Heart left ventricle (tissue), 16 donors: ENCODE measurements at regions not wholly inside any gene's neighbourhood (a gene's known extent, or its start where the extent isn't known, plus 50 kb on each side); places are given as distances from the start of the nearest gene placed in this dataset.

Source experiments
- ATAC-seq, 4 donors: fragments of 200-7000 bp; cut with Tn5 transposase; one replicate each; pipeline ENCODE4 v1.9.1; 2020 to 2022; ENCODE audit warnings: moderate library complexity in 4 of 4, mild to moderate bottlenecking in 3 of 4, moderate number of reproducible peaks in 1 of 4
- DNase-seq, 5 donors: peaks; one replicate each; pipeline ENCODE4 v3.0.0-alpha.2; 2020
- H3K27ac ChIP-seq, 12 donors: fragments of 200-600 bp; sonication (generic) in 4 of 12; one replicate each; pipeline versions ENCODE4 v1.5.0 to v1.8.0; 2016 to 2022; ENCODE audit warnings: mild to moderate bottlenecking in 2 of 12
- H3K27me3 ChIP-seq, 9 donors: fragments of 200-600 bp; sonication (generic) in 2 of 9; one replicate each; pipeline versions ENCODE4 v1.5.1 to v1.8.0; 2016 to 2022; ENCODE audit warnings: mild to moderate bottlenecking in 3 of 9
- H3K36me3 ChIP-seq, 9 donors: fragments of 200-600 bp; sonication (generic) in 2 of 9; one replicate each; pipeline versions ENCODE4 v1.5.0 to v1.8.0; 2018 to 2022; ENCODE audit warnings: mild to moderate bottlenecking in 2 of 9
- H3K4me1 ChIP-seq, 12 donors: fragments of 200-600 bp; sonication (generic) in 4 of 12; one replicate each; pipeline versions ENCODE4 v1.5.0 to v1.8.0; 2016 to 2022; ENCODE audit warnings: mild to moderate bottlenecking in 3 of 12
- H3K4me3 ChIP-seq, 12 donors: fragments of 200-600 bp; sonication (generic) in 4 of 12; one replicate each; pipeline versions ENCODE4 v1.5.0 to v1.8.0; 2017 to 2022; ENCODE audit warnings: mild to moderate bottlenecking in 9 of 12, moderate library complexity in 4 of 12
- H3K9me3 ChIP-seq, 12 donors: fragments of 200-600 bp; sonication (generic) in 4 of 12; one replicate each; pipeline versions ENCODE4 v1.5.0 to v1.8.0; 2016 to 2022; ENCODE audit warnings: mild to moderate bottlenecking in 1 of 12
- CTCF ChIP-seq, 12 donors: fragments of 200-600 bp; sonication (generic) in 4 of 12; IDR thresholded peaks; one replicate each; pipeline versions ENCODE4 v1.5.0 to v1.8.0; 2018 to 2022; ENCODE audit warnings: antibody characterized with exemption in 12 of 12, mild to moderate bottlenecking in 5 of 12
- POLR2A ChIP-seq, 2 donors: fragments of 450-650 bp; IDR thresholded peaks; one replicate each; pipeline ENCODE4 v1.6.1; 2017; ENCODE audit warnings: antibody characterized with exemption in 2 of 2, mild to moderate bottlenecking in 2 of 2, moderate library complexity in 2 of 2
- WGBS, 4 donors: extraction: QIAGEN DNeasy Blood & Tissue Kit in 2 of 4; methylation state at CpG; one replicate each; pipeline versions ENCODE4 v1.1.5 to v1.1.7; 2013 to 2018; 5-methylcytosine and 5-hydroxymethylcytosine counted together
- intact Hi-C, 10 donors: fragments of 100-400 bp; cut with DNase I; formaldehyde crosslinking; loops; one replicate each; pipeline versions ENCODE4 v1.11.1 to v1.14.2; 2022
- donor health status: ischemic (EF 13 %, LVEDD 7.1; RV severe dilation, severe dysfunction).
- donor health status: healthy with polysubstance abuse.
- donor health status: DM: no; HTN: yes; CAD: no.
- donor health status: DM: no; HTN: no; CAD: no.
- donor health status: ischemic (EF 25% LVEDD 6.9; RV normal size, moderate dysfunction).
- donor health status: ischemic (EF 25% LVEDD 5.7; RV mildly dilated, moderate dysfunction).
- donor health status: healthy.
- donor health status: DM: yes; HTN: yes; CAD: no.
- donor health status: ischemic (EF 35%, LVEDD 5.7; RV mildly dilated, moderate dysfunction).
- donor health status: nonischemic (EF 11% LVEDD 7.7; RV severe dilation, severe dysfunction).
- donor health status: DM: yes; HTN: yes; CAD: no.
- donor health status: PGD.
- donor health status: ischemic (EF 29% LVEDD 5.4; RV normal size, mild dysfunction).
- donor health status: nonischemic (EF 23%, LVEDD 6.1; RV moderate dilation, normal function).

- ATAC-seq = no peak
- Histone ChIP-seq H3K27ac (no peak overlapping the region), H3K4me3 (no peak overlapping the region), H3K9me3 (no peaks in the 10 kb centered on the region), H3K4me1 (peaks cover 0 to 34% (median 14%) of the 10 kb centered on the region in 12 donors), H3K36me3 (no peaks in the 10 kb centered on the region), H3K27me3 (no peaks in the 10 kb centered on the region)
- intact Hi-C loops = no loop called here
- TF ChIP-seq CTCF (IDR thresholded peaks at IDR 0.05) = no peak
- TF ChIP-seq POLR2A (IDR thresholded peaks at IDR 0.05) = no peak
- WGBS, 4 donors = 91 to 98% (median 97%) methylated on average over 1 of the region's 1 CpG
- DNase-seq = no peak
Measured at GRCh38 chr4:123598331-123598730, 201.7 kb downstream of the SPRY1 start.

- 62 to 75% (median 74%) methylated on average over 3 of the region's 3 CpGs for WGBS, 4 donors
- Histone ChIP-seq H3K27ac (peak overlapping the region in 11 of 12 donors; percentile 15 to 75 (median 43)), H3K9me3 (no peaks in the 10 kb centered on the region), H3K4me3 (no peak overlapping the region), H3K27me3 (no peaks in the 10 kb centered on the region), H3K36me3 (no peaks in the 10 kb centered on the region), H3K4me1 (peaks cover 0 to 35% (median 14%) of the 10 kb centered on the region in 12 donors)
- ATAC-seq (peak; percentile 10 to 70 (median 40)), DNase-seq (no peak)
- TF ChIP-seq POLR2A (IDR thresholded peaks at IDR 0.05) (no peak), CTCF (IDR thresholded peaks at IDR 0.05) (no peak)
- intact Hi-C loops = no loop called here
Measured at GRCh38 chr4:123599061-123599919, 202.7 kb downstream of the SPRY1 start.

GRCh38 chr4:123599920-123600810, 203.6 kb downstream of the SPRY1 start:
- no peak for TF ChIP-seq CTCF (IDR thresholded peaks at IDR 0.05)
- no peak for TF ChIP-seq POLR2A (IDR thresholded peaks at IDR 0.05)
- intact Hi-C loops = no loop called here
- Histone ChIP-seq H3K36me3 (no peaks in the 10 kb centered on the region), H3K4me1 (peaks cover 0 to 35% (median 14%) of the 10 kb centered on the region in 12 donors), H3K27me3 (no peaks in the 10 kb centered on the region), H3K4me3 (no peak overlapping the region), H3K27ac (peak overlapping the region; percentile 15 to 75 (median 46)), H3K9me3 (no peaks in the 10 kb centered on the region)
- 46 to 62% (median 51%) methylated on average over 5 of the region's 5 CpGs for WGBS, 4 donors
- DNase-seq = peak; percentile 70 to 83 (median 77)
- peak; percentile 81 to 92 (median 86) for ATAC-seq
